ENCODE measurements at regions not wholly inside any gene's neighbourhood (a gene's known extent, or its start where the extent isn't known, plus 50 kb on each side); places are given as distances from the start of the nearest gene placed in this dataset.
A peak's percentile ranks its signal among the peaks of the same experiment; 100 is the strongest.
"Not testable (repeated sequence)": the region's sequence is repeated elsewhere in the genome, so short reads cannot be mapped to it uniquely, and the experiment has no call there.

- Histone ChIP-seq H3K27ac (no peak overlapping the region), H3K4me1 (replicated peaks) (no peaks in the 10 kb centered on the region), H3K4me3 (no peak overlapping the region), H3K27me3 (replicated peaks; ENCODE audit: insufficient read depth) (no peaks in the 10 kb centered on the region), H3K9me3 (no peaks in the 10 kb centered on the region), H3K36me3 (no peaks in the 10 kb centered on the region)
- TF ChIP-seq POLR2AphosphoS5 (IDR thresholded peaks at IDR 0.05) = no peak
- TF ChIP-seq CTCF (IDR thresholded peaks at IDR 0.05) = no peak
- TF ChIP-seq POLR2A (IDR thresholded peaks at IDR 0.05) = no peak
- intact Hi-C loops (cut with DNase I) = no loop called here
- WGBS = 96% methylated on average over 5 of the region's 5 CpGs
- no peak for DNase-seq (ENCODE audit: low spot score)
Observed at GRCh38 chr14:57150449-57150848, 118.3 kb downstream of the EXOC5 start.

- no peaks in the 10 kb centered on the region for H3K4me1 ChIP-seq (replicated peaks)
- no peak overlapping the region for H3K27ac ChIP-seq
- 92% methylated on average over 5 of the region's 5 CpGs for WGBS
- H3K9me3 ChIP-seq = no peaks in the 10 kb centered on the region
- TF ChIP-seq POLR2AphosphoS5 (IDR thresholded peaks at IDR 0.05) (no peak), POLR2A (IDR thresholded peaks at IDR 0.05) (no peak), CTCF (IDR thresholded peaks at IDR 0.05) (no peak)
- no peak overlapping the region for H3K4me3 ChIP-seq
- H3K27me3 ChIP-seq (replicated peaks; ENCODE audit: insufficient read depth) = no peaks in the 10 kb centered on the region
- no peaks in the 10 kb centered on the region for H3K36me3 ChIP-seq
- intact Hi-C loops (cut with DNase I) = no loop called here
- DNase-seq (ENCODE audit: low spot score) = no peak
Observed at GRCh38 chr14:57139173-57139572, 129.5 kb downstream of the EXOC5 start.

GRCh38 chr14:57136669-57137328 is 131.9 kb downstream of the EXOC5 start:
- H3K36me3 ChIP-seq = no peaks in the 10 kb centered on the region
- intact Hi-C loops (cut with DNase I) = no loop called here
- no peaks in the 10 kb centered on the region for H3K9me3 ChIP-seq
- WGBS = 38% methylated on average over 10 of the region's 10 CpGs
- peak; percentile 5 for DNase-seq (ENCODE audit: low spot score)
- H3K4me3 ChIP-seq = no peak overlapping the region
- TF ChIP-seq POLR2A (IDR thresholded peaks at IDR 0.05) (no peak), POLR2AphosphoS5 (IDR thresholded peaks at IDR 0.05) (no peak), CTCF (IDR thresholded peaks at IDR 0.05) (no peak)
- no peak overlapping the region for H3K27ac ChIP-seq
- no peaks in the 10 kb centered on the region for H3K4me1 ChIP-seq (replicated peaks)
- no peaks in the 10 kb centered on the region for H3K27me3 ChIP-seq (replicated peaks; ENCODE audit: insufficient read depth)

- DNase-seq (ENCODE audit: low spot score); H3K36me3 ChIP-seq; H3K27ac ChIP-seq; H3K27me3 ChIP-seq (replicated peaks; ENCODE audit: insufficient read depth); H3K9me3 ChIP-seq; H3K4me1 ChIP-seq (replicated peaks); intact Hi-C loops (cut with DNase I); H3K4me3 ChIP-seq: not testable (repeated sequence)
- WGBS = 93% methylated on average over 6 of the region's 6 CpGs
Observed at GRCh38 chr14:57127809-57128208, 140.9 kb downstream of the EXOC5 start.

GRCh38 chr14:57122129-57122528 is 146.6 kb downstream of the EXOC5 start:
- Histone ChIP-seq H3K27me3 (replicated peaks; ENCODE audit: insufficient read depth) (no peaks in the 10 kb centered on the region), H3K4me3 (no peak overlapping the region), H3K36me3 (no peaks in the 10 kb centered on the region), H3K9me3 (no peaks in the 10 kb centered on the region), H3K27ac (no peak overlapping the region), H3K4me1 (replicated peaks) (no peaks in the 10 kb centered on the region)
- WGBS = 50% methylated on average over 3 of the region's 3 CpGs
- DNase-seq (ENCODE audit: low spot score) = no peak
- intact Hi-C loops (cut with DNase I) = no loop called here
- TF ChIP-seq POLR2AphosphoS5 (IDR thresholded peaks at IDR 0.05) = no peak
- TF ChIP-seq POLR2A (IDR thresholded peaks at IDR 0.05) = no peak
- TF ChIP-seq CTCF (IDR thresholded peaks at IDR 0.05) = no peak

- H3K27me3 ChIP-seq (replicated peaks; ENCODE audit: insufficient read depth); DNase-seq (ENCODE audit: low spot score); H3K9me3 ChIP-seq; H3K4me1 ChIP-seq (replicated peaks); intact Hi-C loops (cut with DNase I); H3K27ac ChIP-seq; H3K4me3 ChIP-seq; H3K36me3 ChIP-seq: not testable (repeated sequence)
- WGBS = 57% methylated on average over 14 of the region's 32 CpGs
Observed at GRCh38 chr14:57112072-57112807, 156.5 kb downstream of the EXOC5 start.

- WGBS = 89% methylated on average over 4 of the region's 4 CpGs
- H3K27ac ChIP-seq; H3K36me3 ChIP-seq; H3K4me1 ChIP-seq (replicated peaks); DNase-seq (ENCODE audit: low spot score); intact Hi-C loops (cut with DNase I); H3K9me3 ChIP-seq; H3K4me3 ChIP-seq; H3K27me3 ChIP-seq (replicated peaks; ENCODE audit: insufficient read depth): not testable (repeated sequence)
Observed at GRCh38 chr14:57110411-57110810, 158.3 kb downstream of the EXOC5 start.
